Fibroblast of lung (primary cell): ENCODE measurements at regions not wholly inside any gene's neighbourhood (a gene's known extent, or its start where the extent isn't known, plus 50 kb on each side); places are given as distances from the start of the nearest gene placed in this dataset.
A peak's percentile ranks its signal among the peaks of the same experiment; 100 is the strongest.
"Not testable (repeated sequence)": the region's sequence is repeated elsewhere in the genome, so short reads cannot be mapped to it uniquely, and the experiment has no call there.

Experiments used
- DNase-seq, 2 donors: peaks; one replicate each; pipeline versions ENCODE4 v3.0.0 to v3.0.0-alpha.2; 2010; ENCODE audit warnings: low read depth in 2 of 2
- H2AFZ ChIP-seq: 2 replicates; pipeline ENCODE4 v1.5.1; 2012; ENCODE audit warnings: low read length, control low read depth, inconsistent platforms
- H3K27ac ChIP-seq: 2 replicates; pipeline ENCODE4 v1.5.1; 2011; ENCODE audit warnings: low read length, control low read depth; ENCODE audit not compliant: insufficient read depth
- H3K27me3 ChIP-seq: 2 replicates; pipeline ENCODE4 v1.5.1; 2011; ENCODE audit warnings: mild to moderate bottlenecking, low read length; ENCODE audit not compliant: control insufficient read depth, insufficient read depth
- H3K36me3 ChIP-seq: 2 replicates; pipeline ENCODE4 v1.5.1; 2011; ENCODE audit warnings: low read length; ENCODE audit not compliant: control insufficient read depth, insufficient read depth
- H3K4me1 ChIP-seq: 2 replicates; pipeline ENCODE4 v1.5.1; 2011; ENCODE audit warnings: low read length; ENCODE audit not compliant: control insufficient read depth, insufficient read depth; ENCODE audit errors: extremely low read depth
- H3K4me2 ChIP-seq: 2 replicates; pipeline ENCODE4 v1.5.1; 2011; ENCODE audit warnings: low read length, control low read depth; ENCODE audit not compliant: insufficient read depth; ENCODE audit errors: extremely low read depth
- H3K4me3 ChIP-seq, 4 experiments: fragments of 200-600 bp in 1 of 4; sonication (generic) in 1 of 4; replicated peaks in 1 of 4; 2 replicates each; pipeline ENCODE4 v1.5.1; 2011 to 2016; ENCODE audit warnings: low read length in 4 of 4, low read depth in 3 of 4, mild to moderate bottlenecking in 3 of 4, control low read depth in 2 of 4, inconsistent platforms in 1 of 4, mixed read lengths in 1 of 4; ENCODE audit not compliant: insufficient read depth in 1 of 4; ENCODE audit errors: control extremely low read depth in 1 of 4
- H3K79me2 ChIP-seq: 2 replicates; pipeline ENCODE4 v1.5.1; 2012; ENCODE audit warnings: mild to moderate bottlenecking, low read length, inconsistent platforms; ENCODE audit not compliant: control insufficient read depth, insufficient read depth
- H3K9ac ChIP-seq: 2 replicates; pipeline ENCODE4 v1.5.1; 2011; ENCODE audit warnings: mild to moderate bottlenecking, low read length, control low read depth; ENCODE audit not compliant: insufficient read depth
- H3K9me3 ChIP-seq: 2 replicates; pipeline ENCODE4 v1.5.1; 2012; ENCODE audit warnings: low read depth, low read length; ENCODE audit not compliant: control insufficient read depth, insufficient read depth
- H4K20me1 ChIP-seq: 2 replicates; pipeline ENCODE4 v1.5.1; 2011; ENCODE audit warnings: low read length; ENCODE audit not compliant: control insufficient read depth, insufficient read depth; ENCODE audit errors: extremely low read depth
- CTCF ChIP-seq, 2 donors: IDR thresholded peaks in 1 of 2; conservative IDR thresholded peaks in 1 of 2; 1 replicate in 1 of 2; 2 replicates in 1 of 2; pipeline ENCODE4 v1.5.1; 2011 to 2012; ENCODE audit warnings: low read length in 2 of 2, control low read depth in 1 of 2, inconsistent platforms in 1 of 2, low read depth in 1 of 2, mild to moderate bottlenecking in 1 of 2

GRCh38 chr10:46720386-46720785 lies 141.5 kb downstream of the SYT15 start:
- not testable (repeated sequence) for H3K9me3 ChIP-seq, H3K4me2 ChIP-seq, H3K27me3 ChIP-seq, H3K27ac ChIP-seq, H4K20me1 ChIP-seq, H2AFZ ChIP-seq, H3K9ac ChIP-seq, H3K4me1 ChIP-seq, H3K79me2 ChIP-seq, H3K36me3 ChIP-seq, H3K4me3 ChIP-seq
- peak; percentile 0 to 39 for DNase-seq
- peak; percentile 18 to 28 for TF ChIP-seq CTCF (conservative IDR thresholded peaks at IDR 0.05 in 1 of 2, IDR thresholded peaks at IDR 0.05 in 1 of 2; ENCODE audit: low read depth in 1 of 2, low read length in 2 of 2)

DNA sequence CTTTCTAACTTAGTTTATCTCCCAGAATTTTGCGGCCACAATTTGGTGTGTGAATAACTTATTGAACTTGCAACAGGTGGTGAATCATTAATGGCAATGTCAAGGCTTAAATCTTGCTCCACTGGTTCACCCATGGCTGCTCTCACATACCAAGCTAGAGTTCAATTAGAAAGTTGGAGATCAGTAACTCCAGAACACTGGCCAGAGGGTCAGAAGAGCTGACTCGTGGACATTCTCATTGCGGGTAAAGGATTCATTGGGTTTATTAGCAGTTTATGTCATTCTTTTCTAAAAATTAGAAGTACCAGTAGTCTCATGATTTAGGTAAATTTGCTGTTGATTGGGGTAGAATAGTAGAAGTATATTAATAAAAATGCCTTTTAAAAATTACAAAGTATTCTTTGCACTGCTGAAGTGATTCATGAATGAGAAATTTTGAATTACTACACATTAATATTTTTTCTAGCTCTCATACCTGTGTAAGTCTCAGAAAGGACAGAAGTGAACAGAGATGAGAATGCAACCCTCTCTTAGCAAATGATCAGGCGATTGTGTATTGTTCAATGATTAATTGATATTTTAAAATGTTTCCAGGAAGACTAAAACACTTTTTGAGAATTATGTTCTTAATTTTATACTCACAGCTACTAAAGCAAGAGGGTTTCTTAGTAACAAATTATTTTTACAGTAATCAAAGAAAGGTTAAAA lies 142.0 kb downstream of the SYT15 start:
- DNase-seq, H3K4me1 ChIP-seq, H4K20me1 ChIP-seq, H3K9ac ChIP-seq, H3K9me3 ChIP-seq, H3K4me3 ChIP-seq, H3K27me3 ChIP-seq, H3K79me2 ChIP-seq, H3K36me3 ChIP-seq, H3K27ac ChIP-seq, H2AFZ ChIP-seq, H3K4me2 ChIP-seq: not testable (repeated sequence)

GRCh38 chr10:46724258-46724657 lies 145.3 kb downstream of the SYT15 start:
- not testable (repeated sequence) for H3K79me2 ChIP-seq, H2AFZ ChIP-seq, DNase-seq, H3K9me3 ChIP-seq, H3K4me3 ChIP-seq, H3K4me2 ChIP-seq, H3K27me3 ChIP-seq, H3K9ac ChIP-seq, H4K20me1 ChIP-seq, H3K36me3 ChIP-seq, H3K4me1 ChIP-seq, H3K27ac ChIP-seq

DNA sequence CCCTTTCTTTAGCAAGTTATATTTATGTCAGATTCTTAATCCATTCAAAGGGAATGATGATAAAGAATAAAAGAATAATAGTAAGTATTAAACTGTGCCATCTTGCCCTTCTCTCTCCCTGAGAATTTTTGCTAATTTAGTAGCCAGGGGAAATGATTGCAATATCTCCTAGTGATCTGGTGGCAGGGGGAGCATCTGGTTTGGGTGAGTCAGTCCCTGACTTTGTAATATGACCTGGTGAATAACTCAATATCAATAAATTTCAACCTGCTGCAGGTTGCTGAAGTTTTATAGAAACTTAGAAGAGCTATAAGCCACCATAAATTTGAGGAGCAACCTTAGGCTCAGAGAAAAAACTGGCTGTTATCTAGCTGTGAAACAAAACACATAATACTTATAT lies 149.4 kb downstream of the SYT15 start:
- not testable (repeated sequence) for H3K79me2 ChIP-seq, H3K4me1 ChIP-seq, H3K36me3 ChIP-seq, H3K9ac ChIP-seq, H3K27ac ChIP-seq, H3K27me3 ChIP-seq, H4K20me1 ChIP-seq, H3K4me3 ChIP-seq, DNase-seq, H3K4me2 ChIP-seq, H2AFZ ChIP-seq, H3K9me3 ChIP-seq

GRCh38 chr10:46730729-46731128 lies 151.8 kb downstream of the SYT15 start:
- H3K36me3 ChIP-seq, H4K20me1 ChIP-seq, H2AFZ ChIP-seq, H3K79me2 ChIP-seq, H3K9me3 ChIP-seq, H3K9ac ChIP-seq, H3K4me3 ChIP-seq, H3K27ac ChIP-seq, H3K27me3 ChIP-seq, DNase-seq, H3K4me1 ChIP-seq, H3K4me2 ChIP-seq: not testable (repeated sequence)

GRCh38 chr10:46733635-46734261 lies 154.8 kb downstream of the SYT15 start:
- not testable (repeated sequence) for H3K27ac ChIP-seq, H3K9ac ChIP-seq, H3K4me1 ChIP-seq, H3K9me3 ChIP-seq, H3K36me3 ChIP-seq, H3K27me3 ChIP-seq, DNase-seq, H3K4me3 ChIP-seq, H3K4me2 ChIP-seq, H4K20me1 ChIP-seq, H3K79me2 ChIP-seq, H2AFZ ChIP-seq
